IPS-15b (cell line): ENCODE measurements at regions not wholly inside any gene's neighbourhood (a gene's known extent, or its start where the extent isn't known, plus 50 kb on each side); places are given as distances from the start of the nearest gene placed in this dataset.
"Not testable (repeated sequence)": the region's sequence is repeated elsewhere in the genome, so short reads cannot be mapped to it uniquely, and the experiment has no call there.

Experiments
- H3K27me3 ChIP-seq: one replicate; pipeline ENCODE4 v1.6.1; 2013; ENCODE audit warnings: low read length; ENCODE audit not compliant: control insufficient read depth, insufficient read depth
- H3K36me3 ChIP-seq: one replicate; pipeline ENCODE4 v1.6.1; 2013; ENCODE audit warnings: low read length; ENCODE audit not compliant: control insufficient read depth, insufficient read depth
- H3K4me1 ChIP-seq: one replicate; pipeline ENCODE4 v1.6.1; 2013; ENCODE audit warnings: mild to moderate bottlenecking, low read length; ENCODE audit not compliant: control insufficient read depth, insufficient read depth
- H3K4me3 ChIP-seq: one replicate; pipeline ENCODE4 v1.5.1; 2013; ENCODE audit warnings: low read depth, low read length
- H3K9ac ChIP-seq: one replicate; pipeline ENCODE4 v1.6.1; 2013; ENCODE audit warnings: low read depth, mild to moderate bottlenecking, low read length
- H3K9me3 ChIP-seq: one replicate; pipeline ENCODE4 v1.6.1; 2013; ENCODE audit warnings: mild to moderate bottlenecking, low read length; ENCODE audit not compliant: control insufficient read depth, insufficient read depth

DNA sequence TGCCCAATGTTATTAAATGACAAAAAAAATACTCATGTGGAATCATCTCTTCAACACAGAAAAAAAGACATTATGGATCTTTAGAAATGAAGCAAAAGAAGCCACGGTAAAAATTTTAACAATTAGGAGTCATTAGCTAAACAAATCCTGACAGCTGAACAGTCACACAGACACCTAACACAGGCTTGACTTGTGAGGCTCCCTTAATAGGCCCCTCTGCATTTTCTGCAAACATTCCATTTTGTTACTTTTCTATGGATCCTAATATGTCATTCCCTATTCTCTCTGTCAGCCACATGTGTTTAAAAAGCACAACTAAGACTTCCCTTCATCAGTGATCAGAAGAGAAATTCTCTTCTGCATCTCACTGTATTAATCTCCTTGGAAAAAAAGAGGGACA, 1331.5 kb downstream of the CDH8 start:
- Histone ChIP-seq H3K4me1 (no peaks in the 10 kb centered on the region), H3K9ac (no peak overlapping the region), H3K4me3 (no peak overlapping the region), H3K36me3 (no peaks in the 10 kb centered on the region), H3K27me3 (no peaks in the 10 kb centered on the region), H3K9me3 (no peaks in the 10 kb centered on the region)

DNA sequence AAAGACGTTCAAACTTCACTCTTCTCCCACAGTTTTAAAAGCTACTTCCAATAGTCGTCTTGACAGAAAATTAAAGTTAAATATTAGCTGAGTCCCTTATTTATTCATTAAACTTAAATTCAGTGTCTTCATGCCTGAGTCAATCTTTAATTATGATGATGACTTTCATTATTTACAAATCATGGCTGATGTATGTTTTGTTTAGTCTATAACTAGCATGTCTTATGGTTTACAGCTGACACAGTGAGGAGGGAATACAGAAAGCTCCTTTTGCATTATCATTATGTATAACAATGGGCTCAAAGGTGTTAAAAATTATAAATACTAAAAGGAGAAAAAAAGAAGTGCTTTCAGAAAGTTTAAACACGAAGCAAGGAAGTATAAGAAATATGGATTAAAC, 1333.1 kb downstream of the CDH8 start:
- no peaks in the 10 kb centered on the region for H3K27me3 ChIP-seq
- no peaks in the 10 kb centered on the region for H3K9me3 ChIP-seq
- H3K36me3 ChIP-seq = no peaks in the 10 kb centered on the region
- no peaks in the 10 kb centered on the region for H3K4me1 ChIP-seq
- H3K9ac ChIP-seq = no peak overlapping the region
- H3K4me3 ChIP-seq = no peak overlapping the region

DNA sequence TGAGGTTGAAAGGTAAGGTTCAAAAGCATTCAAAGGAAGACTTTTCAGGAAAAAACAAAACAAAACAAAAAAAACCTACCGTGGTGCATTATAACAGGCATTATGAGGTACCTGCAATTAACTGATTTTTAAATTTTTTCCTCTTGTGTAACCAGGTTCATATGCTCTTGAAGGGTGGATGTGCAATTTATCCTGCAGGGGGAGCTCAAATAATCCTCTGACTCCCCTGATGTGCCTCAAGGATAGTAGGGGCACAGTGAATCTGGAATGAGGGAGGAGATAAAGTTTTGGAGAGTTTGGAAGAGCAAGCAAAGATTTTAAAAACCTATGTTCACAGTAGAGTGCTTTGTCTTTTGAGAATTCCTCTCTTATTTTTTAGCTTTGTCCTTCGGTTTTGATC, 1349.4 kb downstream of the CDH8 start:
- H3K9me3 ChIP-seq = no peaks in the 10 kb centered on the region
- no peak overlapping the region for H3K9ac ChIP-seq
- no peaks in the 10 kb centered on the region for H3K4me1 ChIP-seq
- H3K27me3 ChIP-seq = no peaks in the 10 kb centered on the region
- no peaks in the 10 kb centered on the region for H3K36me3 ChIP-seq
- H3K4me3 ChIP-seq = no peak overlapping the region

DNA sequence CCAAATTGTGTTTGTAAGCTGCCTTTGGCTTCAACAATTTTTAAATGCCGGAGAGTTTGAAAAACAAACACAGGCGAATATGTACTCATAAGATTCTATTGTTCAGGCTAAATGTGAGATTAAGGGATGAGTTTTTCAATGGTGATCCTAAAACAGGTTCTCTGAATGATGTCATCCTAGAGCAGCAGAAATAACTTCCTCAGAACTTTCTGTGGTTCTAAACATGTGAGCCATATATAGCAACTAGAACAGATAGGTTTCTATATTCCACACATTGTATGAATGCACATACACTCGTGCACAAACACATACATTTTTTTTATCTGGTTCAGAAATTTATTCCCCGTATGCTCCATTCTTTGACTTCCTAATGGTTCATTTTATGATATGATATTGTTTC, 1352.2 kb downstream of the CDH8 start:
- Histone ChIP-seq H3K9ac (no peak overlapping the region), H3K36me3 (no peaks in the 10 kb centered on the region), H3K4me3 (no peak overlapping the region), H3K9me3 (no peaks in the 10 kb centered on the region), H3K27me3 (no peaks in the 10 kb centered on the region), H3K4me1 (no peaks in the 10 kb centered on the region)

DNA sequence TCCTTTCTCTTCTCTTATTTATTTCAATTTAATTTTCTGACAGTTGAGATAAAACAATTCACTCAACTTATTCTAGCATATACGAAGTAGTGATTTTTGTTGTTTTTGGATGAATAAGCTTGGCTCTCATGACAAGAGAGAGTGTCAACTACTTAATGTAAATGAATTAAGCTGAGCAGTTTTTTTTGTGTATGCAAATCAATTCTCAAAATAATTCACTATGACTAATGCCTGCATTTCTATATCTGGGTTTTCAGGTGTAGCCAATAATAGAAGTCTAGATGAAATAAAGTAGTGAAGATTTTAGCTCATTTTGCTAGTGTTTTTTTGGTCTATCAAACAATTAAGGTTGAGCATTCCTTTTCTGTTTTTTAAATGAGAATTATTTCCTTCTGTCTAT, 1354.0 kb downstream of the CDH8 start:
- H3K4me3 ChIP-seq = no peak overlapping the region
- H3K9ac ChIP-seq = no peak overlapping the region
- no peaks in the 10 kb centered on the region for H3K36me3 ChIP-seq
- H3K27me3 ChIP-seq = no peaks in the 10 kb centered on the region
- no peaks in the 10 kb centered on the region for H3K9me3 ChIP-seq
- no peaks in the 10 kb centered on the region for H3K4me1 ChIP-seq

DNA sequence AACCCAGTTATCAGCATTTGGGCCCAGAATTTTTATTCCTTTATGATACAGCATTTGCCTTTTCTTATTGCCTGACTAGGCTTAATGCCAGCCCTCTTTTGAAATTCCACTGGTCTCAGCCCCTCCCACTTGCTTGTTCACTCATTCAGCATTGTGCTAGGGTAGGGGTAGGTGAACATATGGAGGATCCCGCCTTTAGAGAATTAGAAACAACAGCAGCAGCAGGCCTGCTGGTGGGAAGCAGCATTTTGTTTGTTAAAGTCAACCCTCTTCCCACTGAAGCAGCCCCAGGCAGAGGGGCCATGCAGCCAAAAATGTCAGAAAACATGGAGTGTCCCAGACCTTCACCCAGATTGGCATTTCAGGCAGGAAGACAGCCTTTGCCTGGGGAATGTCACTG, 1355.2 kb downstream of the CDH8 start:
- H3K4me3 ChIP-seq = no peak overlapping the region
- no peaks in the 10 kb centered on the region for H3K9me3 ChIP-seq
- H3K4me1 ChIP-seq = no peaks in the 10 kb centered on the region
- H3K9ac ChIP-seq = no peak overlapping the region
- no peaks in the 10 kb centered on the region for H3K36me3 ChIP-seq
- H3K27me3 ChIP-seq = no peaks in the 10 kb centered on the region

DNA sequence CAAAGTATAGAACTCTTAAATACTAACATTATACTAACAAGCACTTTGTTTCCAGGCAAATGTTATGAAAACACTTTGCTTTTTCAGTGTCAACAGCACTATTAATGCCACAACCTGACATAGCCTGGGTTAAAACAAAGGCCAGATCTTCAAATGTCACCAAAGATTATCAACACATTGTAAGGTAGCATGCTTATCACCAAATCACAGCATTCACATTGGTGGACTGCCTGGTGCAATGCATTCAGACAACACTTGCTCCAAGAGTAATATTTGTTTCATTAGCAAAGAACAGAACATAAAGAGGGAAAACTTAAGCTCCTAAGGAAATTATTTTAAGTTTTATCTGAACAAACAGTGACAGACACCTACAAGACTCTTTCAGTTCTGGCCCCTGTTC, 1361.2 kb downstream of the CDH8 start:
- Histone ChIP-seq H3K4me1 (no peaks in the 10 kb centered on the region), H3K27me3 (no peaks in the 10 kb centered on the region), H3K9me3 (no peaks in the 10 kb centered on the region), H3K9ac (no peak overlapping the region), H3K36me3 (no peaks in the 10 kb centered on the region), H3K4me3 (no peak overlapping the region)

DNA sequence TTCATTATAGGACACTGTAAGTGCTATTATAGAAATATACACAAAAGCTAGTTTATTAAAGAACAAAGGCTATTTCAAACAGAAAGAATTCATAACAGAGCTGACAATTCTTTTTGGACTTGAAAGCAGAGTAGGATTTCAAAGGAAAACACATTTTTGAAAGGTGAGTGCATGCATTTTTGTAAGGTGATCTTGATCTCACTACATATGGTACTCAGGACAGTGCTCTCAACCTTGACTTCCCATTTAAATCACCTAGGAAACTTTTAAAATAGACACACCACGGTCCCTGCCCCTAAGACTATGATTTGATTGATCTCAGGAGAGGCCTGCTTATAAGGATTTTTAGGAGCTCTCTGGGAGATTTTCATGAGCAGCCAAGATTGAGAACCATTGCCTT, 1362.0 kb downstream of the CDH8 start:
- H3K9me3 ChIP-seq = no peaks in the 10 kb centered on the region
- H3K4me1 ChIP-seq = no peaks in the 10 kb centered on the region
- no peak overlapping the region for H3K4me3 ChIP-seq
- H3K9ac ChIP-seq = no peak overlapping the region
- no peaks in the 10 kb centered on the region for H3K36me3 ChIP-seq
- H3K27me3 ChIP-seq = no peaks in the 10 kb centered on the region

DNA sequence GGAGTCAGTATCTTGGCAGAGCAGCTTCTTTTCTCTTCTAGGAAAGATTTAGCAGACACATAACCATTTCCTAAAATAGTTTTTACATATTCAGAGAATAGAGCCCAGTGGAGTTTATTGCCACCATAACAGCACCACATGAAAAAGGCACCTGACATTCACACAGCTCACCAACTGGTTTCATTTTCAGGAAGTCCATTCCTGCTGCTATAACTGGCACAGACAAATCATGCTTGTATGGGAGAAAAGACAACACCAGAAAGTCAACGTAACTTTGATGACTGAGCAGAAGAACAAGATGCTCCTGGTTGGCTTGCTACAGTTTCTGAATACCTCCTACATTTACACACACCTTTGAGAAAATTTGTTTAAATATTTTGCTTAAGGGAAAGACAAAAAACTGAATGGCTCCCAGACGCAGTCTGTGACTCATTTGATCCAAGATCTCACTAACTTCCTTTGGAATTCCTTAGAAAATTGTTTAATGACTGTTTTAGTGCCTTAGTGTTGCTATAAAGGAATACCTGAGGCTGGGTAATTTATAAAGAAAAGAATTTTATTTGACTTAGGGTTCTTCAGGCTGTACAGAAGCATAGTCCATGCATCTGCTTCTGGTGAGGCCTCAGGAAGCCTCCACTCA, 1380.6 kb downstream of the CDH8 start:
- H3K4me3 ChIP-seq = no peak overlapping the region
- H3K9ac ChIP-seq = no peak overlapping the region
- H3K27me3 ChIP-seq = no peaks in the 10 kb centered on the region
- no peaks in the 10 kb centered on the region for H3K9me3 ChIP-seq
- H3K36me3 ChIP-seq = no peaks in the 10 kb centered on the region
- no peaks in the 10 kb centered on the region for H3K4me1 ChIP-seq

DNA sequence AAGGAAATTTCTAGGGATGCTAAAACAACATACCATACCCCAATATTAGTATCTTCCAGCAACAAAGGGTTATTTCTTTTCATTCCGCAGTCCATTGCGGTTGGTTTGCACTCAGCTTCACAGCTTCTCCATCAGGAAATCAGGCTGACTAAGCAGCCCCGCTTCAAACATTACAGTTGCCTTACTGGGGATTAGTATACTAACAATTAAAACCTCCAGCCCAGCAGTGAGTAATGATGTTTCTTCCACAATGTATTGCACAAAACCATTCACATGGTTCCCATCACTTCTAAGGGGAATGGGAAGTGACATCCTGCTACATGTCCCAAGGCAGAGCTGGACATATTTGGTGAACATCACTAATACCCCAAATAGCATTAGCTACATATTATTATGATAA, 1384.9 kb downstream of the CDH8 start:
- H3K9me3 ChIP-seq = no peaks in the 10 kb centered on the region
- H3K9ac ChIP-seq = no peak overlapping the region
- H3K4me1 ChIP-seq = no peaks in the 10 kb centered on the region
- H3K36me3 ChIP-seq = no peaks in the 10 kb centered on the region
- no peak overlapping the region for H3K4me3 ChIP-seq
- no peaks in the 10 kb centered on the region for H3K27me3 ChIP-seq

DNA sequence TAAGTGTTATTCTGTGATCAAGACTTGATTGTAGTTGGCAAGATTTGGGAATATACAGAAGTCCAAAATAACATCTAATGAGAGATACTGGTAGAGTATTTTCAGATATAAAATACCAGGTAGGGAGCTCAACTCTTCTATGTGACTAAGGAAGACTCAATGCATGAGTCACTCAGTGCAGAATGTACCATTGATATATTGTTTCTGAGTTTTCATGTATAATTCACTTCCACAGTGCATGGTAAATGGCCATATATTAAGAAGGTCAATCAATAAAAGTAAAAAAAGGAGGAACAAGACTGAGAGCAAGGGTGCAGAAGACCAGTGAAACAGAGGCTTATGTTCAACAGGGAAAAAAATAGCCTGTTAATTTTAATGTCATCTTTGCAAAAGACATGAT, 1387.9 kb downstream of the CDH8 start:
- Histone ChIP-seq H3K36me3 (no peaks in the 10 kb centered on the region), H3K9ac (no peak overlapping the region), H3K4me1 (peaks cover 4% of the 10 kb centered on the region), H3K27me3 (no peaks in the 10 kb centered on the region), H3K4me3 (no peak overlapping the region), H3K9me3 (no peaks in the 10 kb centered on the region)

DNA sequence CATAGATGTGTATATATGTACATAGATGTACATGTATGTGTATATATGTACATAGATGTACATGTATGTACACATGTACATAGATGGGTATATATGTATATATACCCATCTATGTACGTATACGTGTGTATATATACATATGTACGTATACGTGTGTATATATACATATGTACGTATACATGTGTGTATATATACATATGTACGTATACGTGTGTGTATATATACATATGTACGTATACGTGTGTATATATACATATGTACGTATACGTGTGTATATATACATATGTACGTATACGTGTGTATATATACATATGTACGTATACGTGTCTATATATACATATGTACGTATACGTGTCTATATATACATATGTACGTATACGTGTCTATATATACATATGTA, 1388.8 kb downstream of the CDH8 start:
- not testable (repeated sequence) for H3K9ac ChIP-seq, H3K4me1 ChIP-seq, H3K4me3 ChIP-seq, H3K36me3 ChIP-seq, H3K9me3 ChIP-seq, H3K27me3 ChIP-seq

DNA sequence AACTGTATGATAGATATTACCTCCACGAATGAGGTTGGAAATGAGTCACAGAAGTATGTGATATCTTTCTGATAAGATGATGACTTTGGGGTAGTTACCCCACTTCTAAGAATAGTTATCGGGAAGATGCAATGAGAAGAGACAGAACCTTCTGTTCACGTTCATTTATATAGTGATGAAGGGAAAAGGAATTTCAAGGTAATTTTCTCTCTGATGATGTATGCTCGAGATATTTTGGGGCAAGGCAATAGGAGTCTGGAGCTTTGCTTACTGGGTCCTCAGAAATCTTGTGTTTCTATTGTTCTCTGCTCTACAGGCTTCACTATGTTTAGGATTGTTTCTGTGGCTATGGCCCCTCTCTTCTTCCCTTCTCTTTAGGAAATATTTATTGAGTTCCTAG, 1389.6 kb downstream of the CDH8 start:
- Histone ChIP-seq H3K36me3 (no peaks in the 10 kb centered on the region), H3K9ac (no peak overlapping the region), H3K9me3 (no peaks in the 10 kb centered on the region), H3K4me1 (peaks cover 4% of the 10 kb centered on the region), H3K27me3 (no peaks in the 10 kb centered on the region), H3K4me3 (no peak overlapping the region)
